Right cardiac atrium (tissue), 5 donors: ENCODE measurements at regions not wholly inside any gene's neighbourhood (a gene's known extent, or its start where the extent isn't known, plus 50 kb on each side); places are given as distances from the start of the nearest gene placed in this dataset.

Experiments
- ATAC-seq, 2 donors: fragments of 200-7000 bp; cut with Tn5 transposase; one replicate each; pipeline versions ENCODE4 v1.8.0 to v1.9.1; 2020; ENCODE audit warnings: moderate library complexity in 2 of 2, mild to moderate bottlenecking in 1 of 2
- DNase-seq, 3 donors: peaks; one replicate each; pipeline ENCODE4 v3.0.0-alpha.2; 2020
- H3K27ac ChIP-seq: one replicate; pipeline ENCODE4 v1.5.1; 2013; ENCODE audit warnings: mild to moderate bottlenecking, low read length, control low read depth, moderate library complexity
- H3K27me3 ChIP-seq: one replicate; pipeline ENCODE4 v1.6.1; 2013; ENCODE audit not compliant: control insufficient read depth, insufficient read depth
- H3K4me1 ChIP-seq: one replicate; pipeline ENCODE4 v1.6.1; 2013; ENCODE audit warnings: low read length; ENCODE audit not compliant: control insufficient read depth, insufficient read depth
- H3K4me3 ChIP-seq: one replicate; pipeline ENCODE4 v1.5.1; 2013; ENCODE audit warnings: low read length, control low read depth
- H3K9me3 ChIP-seq: one replicate; pipeline ENCODE4 v1.6.1; 2013; ENCODE audit warnings: low read length; ENCODE audit not compliant: control insufficient read depth
- WGBS: extraction: QIAGEN DNeasy Blood & Tissue Kit; methylation state at CpG from one replicate; pipeline ENCODE4 v1.1.7; 2013; 5-methylcytosine and 5-hydroxymethylcytosine counted together
- intact Hi-C, 4 donors: fragments of 100-400 bp; cut with DNase I; formaldehyde crosslinking; loops; one replicate each; pipeline versions ENCODE4 v1.11.0 to v1.14.0; 2022 to 2023
- donor health status: healthy with polysubstance abuse.
- donor health status: DM: no; HTN: yes; CAD: no.
- donor health status: DM: no; HTN: no; CAD: no.
- donor health status: DM: no; HTN: yes; CAD: no; lungs with severe emphysema.
- donor health status: DM: yes; HTN: yes; CAD: no.

DNA sequence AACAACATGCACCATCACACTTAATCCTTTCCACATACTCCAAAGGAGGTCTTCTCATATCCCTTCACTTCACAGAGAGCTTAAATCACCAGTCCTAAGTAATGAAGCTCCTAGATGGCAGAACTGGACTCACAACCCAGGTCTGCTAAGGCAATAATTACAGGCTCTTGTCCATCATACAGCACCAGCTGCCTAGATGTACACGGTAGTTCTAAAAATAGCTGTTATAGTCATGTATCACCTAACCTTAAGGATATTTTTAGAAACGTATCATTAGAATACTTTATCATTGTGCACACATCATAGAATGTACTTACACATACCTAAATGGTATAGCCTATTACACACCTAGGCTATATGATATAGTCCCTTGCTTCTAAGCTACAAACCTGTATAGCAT is 644.6 kb upstream of the RGMB start:
- no peak for ATAC-seq
- no peaks in the 10 kb centered on the region for H3K4me1 ChIP-seq
- WGBS = 66% methylated on average over 2 of the region's 2 CpGs

DNA sequence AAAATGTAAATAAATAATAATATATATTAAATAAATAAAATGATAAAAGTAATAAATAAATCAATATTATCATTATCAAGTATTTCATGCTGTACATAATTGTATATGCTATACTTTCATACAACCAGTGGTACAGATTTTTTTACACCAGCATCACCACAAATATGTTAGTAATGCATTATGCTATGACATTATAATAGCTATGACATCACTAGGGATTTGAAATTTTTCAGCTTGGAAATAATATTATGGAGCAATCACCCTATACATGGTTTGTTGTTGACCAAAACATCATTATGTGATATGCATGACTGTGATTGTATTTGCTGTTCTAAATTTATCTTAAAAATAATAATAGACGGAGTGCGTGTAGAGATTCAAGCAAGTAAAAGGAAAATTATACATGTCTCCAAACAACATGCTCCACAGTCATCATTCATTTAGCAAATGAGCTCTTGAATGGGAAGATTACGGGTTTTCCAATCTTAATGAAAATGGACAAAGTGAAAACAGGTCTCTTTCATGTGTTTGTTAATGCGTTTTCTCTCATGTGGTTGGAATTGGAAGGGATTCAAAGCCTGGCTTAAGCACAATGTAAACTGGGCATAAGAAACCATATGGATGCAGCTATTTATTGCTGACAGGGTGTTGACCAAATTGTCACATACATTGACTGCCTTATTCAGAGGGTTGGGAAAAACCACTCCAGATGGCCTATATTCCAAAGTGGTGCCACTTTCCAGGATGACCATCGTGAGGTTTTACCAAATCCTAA is 643.0 kb upstream of the RGMB start:
- no peak for ATAC-seq
- WGBS = 86% methylated on average over 5 of the region's 5 CpGs
- DNase-seq = no peak
- Histone ChIP-seq H3K27ac (no peak overlapping the region), H3K4me3 (no peak overlapping the region), H3K27me3 (no peaks in the 10 kb centered on the region), H3K9me3 (no peaks in the 10 kb centered on the region), H3K4me1 (no peaks in the 10 kb centered on the region)
- intact Hi-C loops = no loop called here

More for the DNA sequence above, 644.6 kb upstream of the RGMB start:
- intact Hi-C loops = no loop called here
- Histone ChIP-seq H3K27me3 (no peaks in the 10 kb centered on the region), H3K27ac (no peak overlapping the region), H3K4me3 (no peak overlapping the region), H3K9me3 (no peaks in the 10 kb centered on the region)
- no peak for DNase-seq

GRCh38 chr5:98144116-98144515 is 629.3 kb upstream of the RGMB start:
- Histone ChIP-seq H3K4me1 (no peaks in the 10 kb centered on the region), H3K27me3 (no peaks in the 10 kb centered on the region), H3K4me3 (no peak overlapping the region), H3K27ac (no peak overlapping the region), H3K9me3 (no peaks in the 10 kb centered on the region)
- intact Hi-C loops = no loop called here
- WGBS = 67% methylated on average over 1 of the region's 1 CpG
- ATAC-seq (no peak), DNase-seq (no peak)

- ATAC-seq (no peak), DNase-seq (no peak)
- WGBS = 82% methylated on average over 2 of the region's 2 CpGs
- Histone ChIP-seq H3K27ac (no peak overlapping the region), H3K4me3 (no peak overlapping the region), H3K4me1 (no peaks in the 10 kb centered on the region), H3K27me3 (no peaks in the 10 kb centered on the region), H3K9me3 (no peaks in the 10 kb centered on the region)
- intact Hi-C loops = no loop called here
Measured at GRCh38 chr5:98144710-98145109, 628.8 kb upstream of the RGMB start.

GRCh38 chr5:98157368-98157767 is 616.1 kb upstream of the RGMB start:
- Histone ChIP-seq H3K4me3 (no peak overlapping the region), H3K9me3 (peaks cover 2% of the 10 kb centered on the region), H3K27ac (no peak overlapping the region), H3K27me3 (no peaks in the 10 kb centered on the region), H3K4me1 (no peaks in the 10 kb centered on the region)
- 77% methylated on average over 4 of the region's 4 CpGs for WGBS
- intact Hi-C loops = no loop called here
- ATAC-seq = no peak
- DNase-seq = no peak

- H3K27ac ChIP-seq = no peak overlapping the region
- no peak for DNase-seq
- H3K4me3 ChIP-seq = no peak overlapping the region
- H3K4me1 ChIP-seq = no peaks in the 10 kb centered on the region
- no peaks in the 10 kb centered on the region for H3K9me3 ChIP-seq
- no peak for ATAC-seq
- no peaks in the 10 kb centered on the region for H3K27me3 ChIP-seq
- WGBS = 91% methylated on average over 6 of the region's 6 CpGs
- intact Hi-C loops = no loop called here
Measured at GRCh38 chr5:98158440-98158839, 615.0 kb upstream of the RGMB start.

- WGBS = 66% methylated on average over 4 of the region's 4 CpGs
- ATAC-seq = no peak
Measured at GRCh38 chr5:98163796-98164493, 609.5 kb upstream of the RGMB start.

GRCh38 chr5:98168871-98169270 is 604.6 kb upstream of the RGMB start:
- Histone ChIP-seq H3K27ac (no peak overlapping the region), H3K9me3 (no peaks in the 10 kb centered on the region), H3K27me3 (no peaks in the 10 kb centered on the region), H3K4me3 (no peak overlapping the region), H3K4me1 (no peaks in the 10 kb centered on the region)
- DNase-seq = no peak
- WGBS = 92% methylated on average over 2 of the region's 2 CpGs
- intact Hi-C loops = no loop called here
- no peak for ATAC-seq

More at GRCh38 chr5:98163796-98164493, 609.5 kb upstream of the RGMB start:
- intact Hi-C loops = no loop called here
- Histone ChIP-seq H3K27me3 (no peaks in the 10 kb centered on the region), H3K4me3 (no peak overlapping the region), H3K9me3 (no peaks in the 10 kb centered on the region), H3K27ac (no peak overlapping the region), H3K4me1 (no peaks in the 10 kb centered on the region)
- no peak for DNase-seq

DNA sequence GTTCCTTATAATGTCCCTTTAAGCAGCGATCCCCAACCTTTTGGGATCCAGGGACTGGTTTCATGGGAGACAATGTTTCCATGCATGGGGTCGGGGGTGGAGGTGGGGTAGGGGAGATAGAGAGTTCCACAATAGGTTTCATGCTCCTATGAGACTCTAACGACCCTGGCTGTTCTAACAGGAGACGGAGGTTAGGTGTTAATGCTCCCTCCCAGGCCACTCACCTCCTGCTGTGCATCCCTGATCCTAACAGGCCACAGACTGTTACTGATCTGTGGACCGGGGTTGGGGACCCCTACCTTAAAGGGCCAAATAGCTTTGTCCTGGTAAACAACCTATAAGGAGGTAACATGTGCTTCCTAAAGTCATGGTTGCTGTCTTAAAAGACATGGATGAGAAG is 602.5 kb upstream of the RGMB start:
- no peak overlapping the region for H3K27ac ChIP-seq
- DNase-seq (no peak), ATAC-seq (no peak)
- H3K4me3 ChIP-seq = no peak overlapping the region
- WGBS = 53% methylated on average over 5 of the region's 5 CpGs
- H3K27me3 ChIP-seq = no peaks in the 10 kb centered on the region
- no peaks in the 10 kb centered on the region for H3K4me1 ChIP-seq
- H3K9me3 ChIP-seq = no peaks in the 10 kb centered on the region
- intact Hi-C loops = no loop called here

- H3K27me3 ChIP-seq = no peaks in the 10 kb centered on the region
- no peak overlapping the region for H3K27ac ChIP-seq
- no peak for ATAC-seq
- H3K4me3 ChIP-seq = no peak overlapping the region
- intact Hi-C loops = no loop called here
- H3K4me1 ChIP-seq = no peaks in the 10 kb centered on the region
- no peak for DNase-seq
- no peaks in the 10 kb centered on the region for H3K9me3 ChIP-seq
Measured at GRCh38 chr5:98173334-98173733, 600.1 kb upstream of the RGMB start.

- no peak overlapping the region for H3K27ac ChIP-seq
- no peaks in the 10 kb centered on the region for H3K9me3 ChIP-seq
- intact Hi-C loops = no loop called here
- H3K4me1 ChIP-seq = no peaks in the 10 kb centered on the region
- DNase-seq (no peak), ATAC-seq (no peak)
- H3K4me3 ChIP-seq = no peak overlapping the region
- no peaks in the 10 kb centered on the region for H3K27me3 ChIP-seq
Measured at GRCh38 chr5:98175474-98175873, 598.0 kb upstream of the RGMB start.
